OCI-LY7 (cell line): ENCODE measurements at regions not wholly inside any gene's neighbourhood (a gene's known extent, or its start where the extent isn't known, plus 50 kb on each side); places are given as distances from the start of the nearest gene placed in this dataset.

Experiments used
- EZH2phosphoT487 ChIP-seq: fragments of 200-600 bp; sonication (generic); IDR thresholded peaks from 2 replicates; pipeline ENCODE4 v1.6.1; 2018; ENCODE audit warnings: low read depth, borderline replicate concordance, mild to moderate bottlenecking, mixed run types, antibody characterized with exemption, low read length, moderate library complexity, mixed read lengths
- TF ChIP-seq, protein P1 (sequence below): fragments of 200-600 bp; sonication (generic); conservative IDR thresholded peaks from 2 replicates; pipeline ENCODE4 v1.5.1; 2014; ENCODE audit warnings: mild to moderate bottlenecking, antibody characterized with exemption, low read length, moderate library complexity, mixed read lengths

DNA sequence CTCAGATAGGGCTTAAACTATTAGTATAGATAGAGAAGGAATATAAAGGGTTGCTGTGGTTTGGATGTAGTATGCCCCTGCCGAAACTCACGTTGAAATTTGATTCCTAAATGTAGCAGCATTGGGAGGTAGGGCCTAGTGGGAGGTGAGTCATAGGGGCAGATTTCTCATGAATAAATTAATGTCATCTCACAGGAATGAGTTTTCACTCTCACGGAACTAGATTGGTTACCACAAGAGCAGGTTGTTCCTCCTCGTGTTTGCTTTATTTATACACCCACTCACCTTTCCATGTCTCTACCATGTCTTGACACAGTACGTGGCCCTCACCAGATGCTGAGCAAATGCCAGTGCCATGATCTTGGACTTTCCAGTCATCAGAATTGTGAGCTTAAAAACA is 218.2 kb downstream of the RBM43 start:
- TF ChIP-seq, protein P1, sequence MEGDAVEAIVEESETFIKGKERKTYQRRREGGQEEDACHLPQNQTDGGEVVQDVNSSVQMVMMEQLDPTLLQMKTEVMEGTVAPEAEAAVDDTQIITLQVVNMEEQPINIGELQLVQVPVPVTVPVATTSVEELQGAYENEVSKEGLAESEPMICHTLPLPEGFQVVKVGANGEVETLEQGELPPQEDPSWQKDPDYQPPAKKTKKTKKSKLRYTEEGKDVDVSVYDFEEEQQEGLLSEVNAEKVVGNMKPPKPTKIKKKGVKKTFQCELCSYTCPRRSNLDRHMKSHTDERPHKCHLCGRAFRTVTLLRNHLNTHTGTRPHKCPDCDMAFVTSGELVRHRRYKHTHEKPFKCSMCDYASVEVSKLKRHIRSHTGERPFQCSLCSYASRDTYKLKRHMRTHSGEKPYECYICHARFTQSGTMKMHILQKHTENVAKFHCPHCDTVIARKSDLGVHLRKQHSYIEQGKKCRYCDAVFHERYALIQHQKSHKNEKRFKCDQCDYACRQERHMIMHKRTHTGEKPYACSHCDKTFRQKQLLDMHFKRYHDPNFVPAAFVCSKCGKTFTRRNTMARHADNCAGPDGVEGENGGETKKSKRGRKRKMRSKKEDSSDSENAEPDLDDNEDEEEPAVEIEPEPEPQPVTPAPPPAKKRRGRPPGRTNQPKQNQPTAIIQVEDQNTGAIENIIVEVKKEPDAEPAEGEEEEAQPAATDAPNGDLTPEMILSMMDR: no peak
- TF ChIP-seq EZH2phosphoT487: no peak
